Naive B cell (primary cell): ENCODE measurements at regions not wholly inside any gene's neighbourhood (a gene's known extent, or its start where the extent isn't known, plus 50 kb on each side); places are given as distances from the start of the nearest gene placed in this dataset.

Experiments
- ATAC-seq, 2 donors: fragments of 150-1000 bp; cut with Tn5 transposase; 2 replicates each; pipeline ENCODE4 v1.10.0; 2021; ENCODE audit warnings: low read depth in 2 of 2, mild to moderate bottlenecking in 2 of 2, moderate library complexity in 2 of 2
- DNase-seq: peaks from one replicate; pipeline ENCODE4 v3.0.0; 2022
- H3K27ac Mint-ChIP-seq, 6 donors: one replicate each; pipeline ENCODE4 v1.8.0; 2020 to 2022; ENCODE audit warnings: mild to moderate bottlenecking in 6 of 6, mixed read lengths in 6 of 6, moderate library complexity in 5 of 6, inconsistent platforms in 2 of 6
- H3K27me3 Mint-ChIP-seq, 3 donors: one replicate each; pipeline ENCODE4 v1.8.0; 2021 to 2022; ENCODE audit warnings: mixed read lengths in 3 of 3, mild to moderate bottlenecking in 1 of 3
- H3K36me3 Mint-ChIP-seq, 2 donors: one replicate each; pipeline ENCODE4 v1.8.0; 2020 to 2022; ENCODE audit warnings: mixed read lengths in 2 of 2, inconsistent platforms in 1 of 2, mild to moderate bottlenecking in 1 of 2
- H3K4me1 Mint-ChIP-seq, 3 donors: one replicate each; pipeline ENCODE4 v1.8.0; 2020 to 2022; ENCODE audit warnings: mixed read lengths in 3 of 3, inconsistent platforms in 1 of 3, mild to moderate bottlenecking in 1 of 3, moderate library complexity in 1 of 3
- H3K4me3 Mint-ChIP-seq, 8 donors: one replicate each; pipeline ENCODE4 v1.8.0; 2020 to 2022; ENCODE audit warnings: mild to moderate bottlenecking in 8 of 8, mixed read lengths in 8 of 8, moderate library complexity in 8 of 8, inconsistent platforms in 2 of 8
- H3K9me3 Mint-ChIP-seq, 7 donors: one replicate each; pipeline ENCODE4 v1.8.0; 2020 to 2022; ENCODE audit warnings: mixed read lengths in 7 of 7, mild to moderate bottlenecking in 5 of 7, inconsistent platforms in 2 of 7, moderate library complexity in 1 of 7

DNA sequence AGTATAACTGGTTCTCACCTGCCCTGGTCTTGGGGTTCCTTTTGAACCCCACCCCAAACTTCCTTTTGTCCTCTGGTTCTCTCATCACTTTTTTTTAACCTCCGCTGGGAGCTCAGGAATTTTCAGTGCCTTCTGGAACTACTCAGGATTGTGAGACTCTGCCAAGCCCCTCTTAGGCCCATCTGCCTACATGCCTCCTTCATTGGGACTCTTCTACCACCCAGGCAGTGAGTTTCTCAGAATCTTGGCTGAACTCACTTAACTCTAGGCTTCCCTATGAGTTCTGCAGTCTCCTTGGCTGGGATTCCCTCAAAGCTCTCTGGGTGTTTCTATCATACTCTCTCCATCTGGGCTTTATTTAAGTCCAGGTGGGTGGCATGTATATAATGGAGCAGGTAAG is 86.3 kb downstream of the MDH1 start:
- Mint-ChIP-seq H3K4me3 (no peak overlapping the region), H3K27me3 (peaks cover 0 to 17% (median 5%) of the 10 kb centered on the region in 3 donors), H3K4me1 (no peaks in the 10 kb centered on the region), H3K27ac (no peak overlapping the region), H3K36me3 (no peaks in the 10 kb centered on the region), H3K9me3 (peaks cover 0 to 2% (median 0%) of the 10 kb centered on the region in 7 donors)
- ATAC-seq (no peak), DNase-seq (no peak)

DNA sequence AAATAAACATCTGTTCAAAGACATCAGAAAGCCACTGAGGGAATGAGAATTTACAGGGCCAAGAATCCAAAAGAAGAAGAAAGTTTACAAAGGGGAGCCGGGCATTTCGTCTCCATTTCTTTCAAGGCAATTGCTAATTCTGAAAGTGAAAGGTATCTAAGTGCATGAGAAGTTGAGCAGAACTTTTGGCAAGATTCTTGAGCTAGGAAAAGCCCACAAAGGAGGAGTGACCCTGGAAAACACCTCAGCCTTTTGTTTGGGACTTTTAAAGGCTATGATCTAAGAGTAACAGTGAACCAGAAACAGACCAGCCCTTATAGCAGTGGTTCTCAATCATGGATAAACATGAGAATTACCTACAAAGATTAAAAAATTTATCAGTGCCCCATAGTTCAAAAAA is 87.4 kb downstream of the MDH1 start:
- H3K27ac Mint-ChIP-seq = peak overlapping the region in 1 of 6 donors; percentile 60

DNA sequence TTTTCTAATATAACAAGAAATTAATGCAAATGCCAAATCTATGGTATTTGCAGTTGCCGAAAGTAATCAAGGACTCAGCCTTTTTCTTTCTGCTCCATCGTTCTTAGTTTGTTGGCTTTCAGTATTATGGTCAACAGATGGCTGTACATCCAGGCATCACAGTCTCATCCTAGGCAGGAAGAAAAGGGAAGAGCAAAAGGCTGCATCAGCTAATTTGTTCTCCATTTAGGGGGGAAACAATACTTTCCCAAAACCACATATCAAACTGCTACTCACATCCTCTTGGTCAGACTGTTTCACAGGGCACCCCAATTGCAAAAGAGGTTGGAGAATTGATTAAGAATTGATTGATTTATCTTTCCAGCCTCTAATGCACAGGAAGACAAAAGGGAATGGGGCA is 89.3 kb downstream of the MDH1 start:
- H3K4me1 Mint-ChIP-seq = no peaks in the 10 kb centered on the region
- no peak for DNase-seq
- no peaks in the 10 kb centered on the region for H3K36me3 Mint-ChIP-seq
- no peak overlapping the region for H3K27ac Mint-ChIP-seq
- no peak for ATAC-seq
- no peak overlapping the region for H3K4me3 Mint-ChIP-seq
- H3K9me3 Mint-ChIP-seq = no peaks in the 10 kb centered on the region
- peaks cover 0 to 7% (median 0%) of the 10 kb centered on the region in 3 donors for H3K27me3 Mint-ChIP-seq

More for the DNA sequence above, 87.4 kb downstream of the MDH1 start:
- Mint-ChIP-seq H3K4me3 (no peak overlapping the region), H3K9me3 (peaks cover 0 to 2% (median 0%) of the 10 kb centered on the region in 7 donors), H3K4me1 (no peaks in the 10 kb centered on the region), H3K36me3 (no peaks in the 10 kb centered on the region), H3K27me3 (peaks cover 0 to 10% (median 0%) of the 10 kb centered on the region in 3 donors)
- DNase-seq = no peak
- ATAC-seq = no peak

DNA sequence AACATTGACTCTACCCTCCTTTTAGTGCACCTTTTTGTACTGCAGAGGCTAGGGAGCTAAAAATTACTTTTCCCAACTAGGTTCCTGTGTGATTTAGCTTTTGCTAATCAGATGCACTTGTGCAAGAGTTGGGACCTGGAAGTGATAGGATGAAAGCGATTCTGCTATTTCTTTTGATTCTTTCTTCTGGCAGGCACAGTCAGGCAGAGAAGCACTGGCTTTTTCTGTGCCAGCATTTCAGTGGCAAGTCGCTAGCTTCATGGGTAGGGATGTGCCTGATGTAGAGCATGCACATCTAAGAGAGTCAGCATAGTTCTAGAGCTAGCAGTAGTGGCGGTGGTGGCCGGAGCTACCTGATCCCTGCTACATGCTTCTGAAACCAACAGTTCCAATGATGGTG is 89.8 kb downstream of the MDH1 start:
- H3K36me3 Mint-ChIP-seq = no peaks in the 10 kb centered on the region
- H3K27ac Mint-ChIP-seq = no peak overlapping the region
- ATAC-seq (no peak), DNase-seq (no peak)
- H3K4me1 Mint-ChIP-seq = no peaks in the 10 kb centered on the region
- no peaks in the 10 kb centered on the region for H3K9me3 Mint-ChIP-seq
- peaks cover 0 to 4% (median 0%) of the 10 kb centered on the region in 3 donors for H3K27me3 Mint-ChIP-seq
- H3K4me3 Mint-ChIP-seq = no peak overlapping the region

DNA sequence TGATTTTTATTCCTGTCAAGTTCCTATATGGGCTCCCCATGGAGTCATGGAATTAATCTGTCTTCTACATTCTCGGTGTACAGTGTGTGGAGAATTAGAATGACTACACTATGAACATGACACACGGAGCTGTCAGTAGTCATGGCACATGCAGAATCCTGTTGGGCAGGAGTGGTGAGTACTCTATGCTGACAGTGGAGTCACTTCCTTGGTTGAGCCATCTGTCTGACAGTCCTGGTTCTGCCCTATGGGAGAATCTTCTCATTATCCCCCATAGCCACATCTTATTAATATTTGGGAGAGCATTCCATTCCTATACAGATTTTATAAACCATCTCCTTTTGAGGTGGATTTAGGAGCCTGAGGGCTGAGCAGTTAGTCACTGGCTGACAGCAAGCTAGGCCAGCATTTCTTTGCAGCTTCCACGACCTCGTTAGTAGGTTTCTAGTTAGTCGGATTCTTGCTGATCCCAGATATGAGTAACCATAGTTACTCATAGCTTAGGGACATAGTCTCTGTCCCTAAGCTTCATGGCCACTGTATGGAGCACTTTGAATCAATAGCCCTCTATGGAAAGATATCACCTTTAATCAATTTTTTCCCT is 90.6 kb downstream of the MDH1 start:
- no peak for ATAC-seq
- no peaks in the 10 kb centered on the region for H3K9me3 Mint-ChIP-seq
- no peaks in the 10 kb centered on the region for H3K36me3 Mint-ChIP-seq
- peaks cover 0 to 4% (median 0%) of the 10 kb centered on the region in 3 donors for H3K27me3 Mint-ChIP-seq
- no peaks in the 10 kb centered on the region for H3K4me1 Mint-ChIP-seq
- no peak overlapping the region for H3K27ac Mint-ChIP-seq
- no peak overlapping the region for H3K4me3 Mint-ChIP-seq
- no peak for DNase-seq

DNA sequence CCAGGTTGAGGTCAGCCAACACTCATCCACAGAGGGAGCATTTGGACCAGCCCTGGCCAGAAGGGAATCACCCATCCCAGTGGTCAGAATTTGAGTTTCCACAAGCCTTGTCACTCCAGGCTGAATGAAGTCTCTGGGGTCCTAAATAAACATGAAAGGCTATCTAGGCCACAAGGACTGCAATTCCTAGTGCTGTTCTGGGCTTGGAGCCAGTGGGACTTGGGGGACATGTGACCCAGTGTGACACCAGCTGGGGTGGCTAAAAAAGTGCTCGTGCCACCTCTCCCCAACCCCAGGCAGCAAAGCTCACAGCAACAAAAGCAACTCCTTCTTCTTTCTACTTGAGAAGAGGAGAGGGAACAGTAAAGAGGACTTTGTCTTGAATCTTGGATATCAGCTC is 91.7 kb downstream of the MDH1 start:
- no peaks in the 10 kb centered on the region for H3K4me1 Mint-ChIP-seq
- no peaks in the 10 kb centered on the region for H3K9me3 Mint-ChIP-seq
- no peak overlapping the region for H3K27ac Mint-ChIP-seq
- H3K4me3 Mint-ChIP-seq = no peak overlapping the region
- no peaks in the 10 kb centered on the region for H3K36me3 Mint-ChIP-seq
- H3K27me3 Mint-ChIP-seq = peaks cover 0 to 4% (median 0%) of the 10 kb centered on the region in 3 donors
- ATAC-seq (no peak), DNase-seq (no peak)

DNA sequence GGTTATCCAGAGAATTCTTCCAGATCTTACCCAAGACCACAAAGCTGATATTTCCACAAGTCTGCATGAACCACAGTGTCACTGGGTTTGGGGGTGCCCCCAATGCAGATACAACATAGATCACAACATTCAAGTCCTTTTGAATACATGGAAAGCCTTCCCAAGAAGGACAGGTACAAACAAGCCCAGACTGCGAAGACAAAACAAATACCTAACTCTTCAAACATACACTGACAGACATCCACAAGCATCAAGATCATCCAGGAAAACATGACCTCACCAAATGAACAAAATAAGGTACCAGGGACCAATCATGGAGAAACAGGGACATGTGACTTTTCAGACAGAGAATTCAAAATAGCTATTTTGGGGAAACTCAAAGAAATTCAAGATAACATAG is 93.1 kb downstream of the MDH1 start:
- no peak overlapping the region for H3K4me3 Mint-ChIP-seq
- no peaks in the 10 kb centered on the region for H3K36me3 Mint-ChIP-seq
- no peak overlapping the region for H3K27ac Mint-ChIP-seq
- ATAC-seq = no peak
- H3K9me3 Mint-ChIP-seq = no peaks in the 10 kb centered on the region
- no peaks in the 10 kb centered on the region for H3K4me1 Mint-ChIP-seq
- peaks cover 0 to 4% (median 0%) of the 10 kb centered on the region in 3 donors for H3K27me3 Mint-ChIP-seq
- no peak for DNase-seq

DNA sequence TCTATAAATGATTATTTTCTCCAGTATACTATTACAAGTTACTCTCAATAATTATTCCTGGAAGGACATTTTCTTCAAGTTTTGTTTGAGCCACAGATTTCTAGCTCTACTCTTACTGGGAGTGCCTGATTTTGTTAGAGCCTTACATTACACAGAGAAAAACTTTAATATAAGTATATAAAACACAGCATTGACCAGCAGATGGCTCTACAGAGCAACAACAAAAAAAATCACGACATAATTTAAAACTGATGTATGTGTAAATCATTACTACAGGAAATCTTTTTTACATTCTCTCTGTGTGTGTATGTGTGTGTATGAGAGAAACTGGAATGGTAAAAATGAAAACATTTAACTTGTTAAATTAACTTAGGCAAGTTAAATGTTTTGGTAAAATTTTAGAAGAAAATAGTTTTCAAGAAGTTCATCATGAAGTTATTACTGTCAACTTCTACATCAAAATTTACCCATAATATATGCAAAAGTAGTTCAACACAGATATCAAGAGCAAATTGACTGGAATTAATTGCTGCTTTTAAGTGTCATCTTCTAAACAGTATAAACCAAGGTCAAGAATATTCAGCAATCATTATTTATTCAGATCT is 103.3 kb downstream of the MDH1 start:
- Mint-ChIP-seq H3K4me1 (no peaks in the 10 kb centered on the region), H3K4me3 (no peak overlapping the region), H3K27ac (no peak overlapping the region), H3K27me3 (no peaks in the 10 kb centered on the region), H3K9me3 (no peaks in the 10 kb centered on the region), H3K36me3 (no peaks in the 10 kb centered on the region)
- peak in 1 of 2 donors; percentile 41 for ATAC-seq
- peak; percentile 22 for DNase-seq

DNA sequence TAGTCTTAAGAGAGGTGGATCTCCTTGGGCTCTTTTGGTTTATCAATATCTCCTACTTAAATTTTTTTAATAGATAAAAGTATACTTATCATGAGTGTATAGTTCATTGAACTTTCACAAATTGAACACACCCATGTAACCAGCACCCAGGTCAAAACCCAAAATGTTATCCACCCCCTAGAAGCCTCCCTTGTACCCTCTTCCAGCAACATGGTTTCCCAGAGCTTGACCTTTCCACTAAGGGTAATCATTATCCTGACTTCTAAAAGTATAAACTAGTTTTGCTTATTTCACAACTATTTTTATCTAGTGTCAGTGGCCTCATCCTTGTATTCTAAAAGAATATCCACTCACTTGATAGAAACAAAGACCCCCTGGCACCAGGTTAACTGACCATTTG is 106.8 kb downstream of the MDH1 start:
- Mint-ChIP-seq H3K4me3 (no peak overlapping the region), H3K9me3 (no peaks in the 10 kb centered on the region), H3K27me3 (no peaks in the 10 kb centered on the region), H3K36me3 (no peaks in the 10 kb centered on the region), H3K27ac (no peak overlapping the region), H3K4me1 (no peaks in the 10 kb centered on the region)
- DNase-seq (no peak), ATAC-seq (no peak)

DNA sequence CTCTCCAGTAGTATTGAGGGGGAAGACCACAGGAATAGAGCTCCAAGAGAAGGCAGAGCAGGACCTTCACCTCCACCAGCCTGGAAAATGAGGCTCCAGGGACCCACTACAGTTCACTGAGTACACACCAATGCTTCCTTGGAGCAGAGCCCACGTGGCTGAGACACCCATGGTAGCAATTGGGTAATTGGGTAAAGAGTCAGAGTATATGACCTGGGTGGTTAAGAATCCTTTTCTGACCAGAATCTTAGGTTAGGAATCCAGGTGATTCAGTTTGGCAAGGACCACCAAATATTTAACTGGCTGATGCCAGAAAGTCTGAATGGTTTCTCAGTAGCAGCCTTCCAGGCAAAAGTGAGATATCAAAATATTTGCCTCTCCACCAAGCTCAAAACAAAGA is 107.7 kb downstream of the MDH1 start:
- no peaks in the 10 kb centered on the region for H3K36me3 Mint-ChIP-seq
- no peaks in the 10 kb centered on the region for H3K9me3 Mint-ChIP-seq

DNA sequence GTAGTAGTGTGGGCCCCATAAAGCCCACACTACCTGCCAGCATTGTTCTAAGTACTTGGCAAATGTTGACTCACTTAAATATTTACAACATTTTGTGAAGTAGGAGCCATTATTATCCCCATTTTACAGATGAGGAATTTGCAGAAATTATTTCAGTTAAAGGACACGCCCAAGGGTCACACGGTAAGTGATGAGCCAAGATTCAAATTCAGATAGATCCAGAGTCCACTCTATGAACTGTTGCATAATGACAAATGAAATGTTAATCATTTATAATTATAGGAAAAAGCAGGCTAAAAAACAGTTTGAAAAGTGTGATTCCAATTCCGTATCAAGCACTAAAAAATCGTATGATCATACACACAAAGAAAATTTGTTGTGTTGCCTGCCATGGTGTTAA is 108.4 kb downstream of the MDH1 start:
- Mint-ChIP-seq H3K4me1 (no peaks in the 10 kb centered on the region), H3K36me3 (no peaks in the 10 kb centered on the region), H3K4me3 (no peak overlapping the region), H3K27me3 (no peaks in the 10 kb centered on the region), H3K27ac (no peak overlapping the region), H3K9me3 (no peaks in the 10 kb centered on the region)
- ATAC-seq = no peak
- DNase-seq = no peak

More for the DNA sequence above, 107.7 kb downstream of the MDH1 start:
- Mint-ChIP-seq H3K4me1 (no peaks in the 10 kb centered on the region), H3K27me3 (no peaks in the 10 kb centered on the region), H3K27ac (no peak overlapping the region), H3K4me3 (no peak overlapping the region)
- ATAC-seq = no peak
- DNase-seq = no peak

DNA sequence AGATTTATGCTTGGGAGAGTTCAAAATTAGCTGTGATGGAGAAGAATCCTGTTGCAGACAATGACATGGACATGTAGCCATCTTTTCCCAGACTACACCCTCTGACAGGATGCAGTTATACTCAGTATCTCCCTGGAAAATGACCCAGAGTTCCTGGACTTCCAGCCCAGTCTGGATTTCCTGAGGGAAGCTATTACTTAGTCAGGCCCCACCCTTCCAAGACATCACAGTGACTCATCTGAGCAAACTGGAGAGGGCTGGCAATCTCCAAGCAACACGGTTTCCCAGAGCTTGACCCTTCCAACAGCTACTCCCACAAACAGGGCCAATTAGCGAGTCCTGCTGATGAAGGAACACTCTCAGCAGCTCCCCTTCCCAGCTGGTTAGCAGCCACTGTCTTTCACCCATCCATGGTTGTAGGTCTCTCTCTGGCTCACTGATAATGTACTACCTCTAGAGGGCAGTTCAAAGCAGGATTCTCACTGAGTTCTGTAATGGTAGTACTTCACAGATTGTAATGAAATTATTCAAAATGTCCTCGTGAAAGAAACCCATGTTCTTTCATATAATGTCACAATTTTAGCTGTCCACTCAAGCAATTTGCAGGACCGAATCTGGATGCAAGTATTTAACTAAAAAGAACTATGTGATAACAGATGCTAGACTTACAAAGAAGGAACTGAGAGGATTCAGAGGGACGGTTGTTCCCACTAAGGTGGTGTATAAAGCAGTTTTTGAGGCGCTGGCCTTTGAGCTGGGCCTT is 110.2 kb downstream of the MDH1 start:
- H3K27me3 Mint-ChIP-seq = no peaks in the 10 kb centered on the region
- DNase-seq = peak; percentile 1
- H3K36me3 Mint-ChIP-seq = no peaks in the 10 kb centered on the region
- peak overlapping the region in 1 of 6 donors; percentile 32 for H3K27ac Mint-ChIP-seq
- peaks cover 0 to 5% (median 0%) of the 10 kb centered on the region in 7 donors for H3K9me3 Mint-ChIP-seq
- no peak overlapping the region for H3K4me3 Mint-ChIP-seq
- no peaks in the 10 kb centered on the region for H3K4me1 Mint-ChIP-seq
- ATAC-seq = peak in 1 of 2 donors; percentile 63

DNA sequence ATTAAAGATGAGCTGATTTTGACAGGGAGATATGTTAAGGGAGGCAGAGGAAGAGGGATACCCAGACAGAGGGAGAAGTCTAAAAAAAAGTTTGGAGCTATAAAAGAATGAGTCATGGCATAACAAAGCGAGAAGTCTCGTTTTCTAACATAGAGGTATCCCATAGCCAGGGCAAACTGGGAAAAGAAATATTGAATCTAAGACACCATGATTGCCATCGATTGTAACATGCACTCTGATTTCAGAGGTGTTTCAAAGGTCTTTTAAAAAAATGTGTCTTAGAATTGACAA is 110.7 kb downstream of the MDH1 start:
- H3K4me1 Mint-ChIP-seq = no peaks in the 10 kb centered on the region
- ATAC-seq = no peak
- H3K36me3 Mint-ChIP-seq = no peaks in the 10 kb centered on the region
- no peak overlapping the region for H3K27ac Mint-ChIP-seq
- no peaks in the 10 kb centered on the region for H3K27me3 Mint-ChIP-seq
- peaks cover 0 to 5% (median 0%) of the 10 kb centered on the region in 7 donors for H3K9me3 Mint-ChIP-seq
- H3K4me3 Mint-ChIP-seq = no peak overlapping the region
- no peak for DNase-seq

DNA sequence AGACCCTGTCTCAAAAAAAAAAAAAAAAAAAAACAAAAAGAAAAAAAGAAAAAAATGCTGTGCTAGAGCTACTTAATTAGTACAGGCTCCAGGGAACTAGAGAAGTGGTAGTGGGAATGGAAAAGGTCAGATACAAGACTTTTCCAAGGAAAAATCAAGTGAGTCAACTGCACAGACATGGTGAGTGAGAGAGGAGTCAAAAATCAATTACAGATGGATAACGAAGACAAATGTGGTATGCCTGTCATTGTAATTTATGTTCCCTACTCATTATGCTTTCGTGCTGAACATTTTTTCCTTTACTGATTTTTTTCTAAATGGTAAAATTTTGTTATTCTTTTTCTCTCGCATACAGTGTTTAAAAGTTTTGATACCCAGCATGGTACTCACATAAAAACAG is 111.5 kb downstream of the MDH1 start:
- H3K27me3 Mint-ChIP-seq = no peaks in the 10 kb centered on the region
- no peak overlapping the region for H3K4me3 Mint-ChIP-seq
- H3K9me3 Mint-ChIP-seq = peaks cover 0 to 5% (median 0%) of the 10 kb centered on the region in 7 donors
- no peaks in the 10 kb centered on the region for H3K4me1 Mint-ChIP-seq
- H3K27ac Mint-ChIP-seq = no peak overlapping the region
- no peaks in the 10 kb centered on the region for H3K36me3 Mint-ChIP-seq
- DNase-seq = no peak
- no peak for ATAC-seq
